GM18858 (cell line): ENCODE measurements at regions not wholly inside any gene's neighbourhood (a gene's known extent, or its start where the extent isn't known, plus 50 kb on each side); places are given as distances from the start of the nearest gene placed in this dataset.
A peak's percentile ranks its signal among the peaks of the same experiment; 100 is the strongest.
"Not testable (repeated sequence)": the region's sequence is repeated elsewhere in the genome, so short reads cannot be mapped to it uniquely, and the experiment has no call there.

Experiments used
- ATAC-seq: cut with Tn5 transposase; IDR thresholded peaks from one replicate; pipeline ENCODE4 v1.9.1; 2021; ENCODE audit not compliant: unreplicated experiment

- no peak for ATAC-seq
Observed at GRCh38 chr2:230593765-230594164, 118.9 kb upstream of the CAB39 start.

- no peak for ATAC-seq
Observed at GRCh38 chr2:230594286-230594840, 118.3 kb upstream of the CAB39 start.

GRCh38 chr2:230599853-230600252, 112.8 kb upstream of the CAB39 start:
- ATAC-seq, result no peak

DNA sequence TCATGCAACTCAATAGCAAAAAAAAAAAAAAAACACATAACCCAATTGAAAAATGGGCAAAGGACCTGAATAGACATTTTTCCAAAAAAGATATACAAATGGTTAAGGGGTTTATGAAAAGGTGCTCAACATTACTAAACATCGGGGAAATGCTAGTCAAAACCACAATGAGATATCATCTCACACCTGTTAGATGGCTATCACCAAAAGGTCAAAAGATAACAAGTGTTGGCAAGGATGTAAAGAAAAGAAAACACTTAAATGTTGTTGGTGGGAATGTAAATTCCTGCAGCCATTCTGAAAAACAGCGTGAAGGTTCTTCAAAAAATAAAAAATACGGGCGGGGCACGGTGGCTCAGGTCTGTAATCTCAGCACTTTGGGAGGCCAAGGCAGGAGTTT, 112.4 kb upstream of the CAB39 start:
- ATAC-seq, result no peak

DNA sequence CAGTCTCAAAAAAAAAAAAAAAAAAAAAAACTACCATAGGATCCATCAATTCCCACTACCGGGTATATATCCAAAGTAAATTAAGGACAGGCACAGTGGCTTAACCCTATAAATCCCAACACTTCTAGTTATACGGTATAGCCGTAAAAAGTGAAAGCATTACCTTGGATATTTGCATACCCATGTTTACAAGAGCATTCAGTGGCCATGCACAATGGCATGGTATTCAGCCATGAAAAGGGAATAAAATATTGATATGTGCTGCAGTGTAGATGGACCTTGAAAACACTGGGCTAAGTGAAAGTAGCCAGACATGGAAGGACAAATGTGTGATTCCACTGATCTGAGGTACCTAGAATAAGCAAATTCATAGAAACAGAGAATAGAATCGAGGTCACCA, 111.8 kb upstream of the CAB39 start:
- ATAC-seq, result no peak

GRCh38 chr2:230601510-230601909, 111.1 kb upstream of the CAB39 start:
- ATAC-seq, result peak; percentile 48

GRCh38 chr2:230602562-230603230, 109.9 kb upstream of the CAB39 start:
- ATAC-seq, result no peak

- ATAC-seq, result not testable (repeated sequence)
Observed at GRCh38 chr2:230603317-230603716, 109.3 kb upstream of the CAB39 start.

GRCh38 chr2:230604158-230604557, 108.5 kb upstream of the CAB39 start:
- not testable (repeated sequence) for ATAC-seq

GRCh38 chr2:230614040-230614439, 98.6 kb upstream of the CAB39 start:
- ATAC-seq, result no peak

DNA sequence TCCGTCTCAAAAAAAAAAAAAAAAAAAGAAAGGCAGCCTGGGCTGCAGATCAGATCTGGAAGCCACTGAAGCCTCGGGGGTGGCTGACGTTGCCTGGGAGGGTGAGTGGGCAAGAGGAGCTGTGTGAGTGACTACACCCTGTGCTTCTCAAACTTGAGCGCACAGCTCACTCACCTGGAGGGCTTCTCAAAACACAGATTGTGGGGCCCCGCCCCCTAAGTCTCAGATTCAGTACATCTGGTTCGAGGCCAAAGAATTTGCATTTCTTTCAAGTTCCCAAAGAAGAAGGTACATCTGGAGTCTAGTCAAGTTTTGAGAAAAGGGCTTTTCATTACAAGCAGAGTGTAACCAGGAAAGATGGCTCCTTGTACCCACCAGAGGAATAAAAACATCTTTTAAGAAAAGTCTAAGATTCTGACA, 97.7 kb upstream of the CAB39 start:
- ATAC-seq, result peak; percentile 83

GRCh38 chr2:230617256-230617706, 95.4 kb upstream of the CAB39 start:
- ATAC-seq, result not testable (repeated sequence)

GRCh38 chr2:230619491-230619890, 93.2 kb upstream of the CAB39 start:
- ATAC-seq, result no peak

DNA sequence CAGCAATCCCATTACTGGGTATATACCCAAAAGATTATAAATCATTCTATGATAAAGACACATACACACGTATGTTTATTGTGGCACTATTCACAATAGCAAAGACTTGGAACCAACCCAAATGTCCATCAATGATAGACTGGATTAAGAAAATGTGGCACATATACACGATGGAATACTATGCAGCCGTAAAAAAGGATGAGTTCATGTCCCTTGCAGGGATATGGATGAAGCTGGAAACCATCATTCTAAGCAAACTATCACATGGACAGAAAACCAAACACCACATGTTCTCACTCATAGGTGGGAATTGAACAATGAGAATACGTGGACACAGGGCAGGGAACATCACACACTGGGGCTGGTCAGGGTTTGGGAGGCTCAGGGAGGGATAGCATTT, 87.4 kb upstream of the CAB39 start:
- not testable (repeated sequence) for ATAC-seq

- not testable (repeated sequence) for ATAC-seq
Observed at GRCh38 chr2:230627091-230627490, 85.6 kb upstream of the CAB39 start.

DNA sequence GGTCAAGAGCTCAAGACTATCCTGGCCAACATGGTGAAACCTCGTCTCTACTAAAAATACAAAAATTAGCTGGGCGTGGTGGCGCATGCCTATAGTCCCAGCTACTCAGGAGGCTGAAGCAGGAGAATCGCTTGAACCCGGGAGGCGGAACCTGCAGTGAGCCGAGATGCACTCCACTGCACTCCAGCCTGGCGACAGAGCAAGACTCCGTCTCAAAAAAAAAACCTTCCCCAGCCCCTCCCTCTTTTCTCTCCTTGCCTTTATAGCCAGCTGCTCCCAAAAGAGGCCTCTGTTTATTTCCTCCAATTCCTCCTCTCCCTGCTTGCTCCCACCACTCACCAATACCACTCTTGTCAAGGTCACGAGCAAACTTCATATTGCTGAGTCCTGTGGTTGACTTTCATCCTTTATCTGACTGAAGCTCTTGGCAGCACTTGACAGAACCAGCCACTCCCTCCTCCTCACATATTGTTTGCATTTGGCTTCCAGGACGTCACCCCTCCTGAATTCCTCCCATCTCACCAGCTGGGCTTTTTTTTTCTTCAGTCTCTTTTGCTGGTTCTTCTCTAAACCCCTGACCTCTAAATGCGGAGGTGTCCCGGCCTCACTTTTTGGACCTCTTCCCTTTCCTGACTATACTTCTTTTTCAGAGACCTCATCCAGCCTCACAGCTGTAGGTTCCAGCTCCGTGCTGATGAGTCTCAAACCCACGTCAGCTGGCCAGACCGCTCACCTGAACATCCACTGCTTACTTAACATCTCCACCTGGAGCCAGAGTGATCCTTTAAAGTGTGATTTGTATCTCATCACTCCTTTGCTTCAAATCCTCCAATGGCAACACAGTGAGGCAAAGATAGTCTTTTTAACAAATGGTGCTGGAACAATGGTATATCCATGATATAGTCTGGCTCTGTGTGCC, 84.6 kb upstream of the CAB39 start:
- no peak for ATAC-seq

DNA sequence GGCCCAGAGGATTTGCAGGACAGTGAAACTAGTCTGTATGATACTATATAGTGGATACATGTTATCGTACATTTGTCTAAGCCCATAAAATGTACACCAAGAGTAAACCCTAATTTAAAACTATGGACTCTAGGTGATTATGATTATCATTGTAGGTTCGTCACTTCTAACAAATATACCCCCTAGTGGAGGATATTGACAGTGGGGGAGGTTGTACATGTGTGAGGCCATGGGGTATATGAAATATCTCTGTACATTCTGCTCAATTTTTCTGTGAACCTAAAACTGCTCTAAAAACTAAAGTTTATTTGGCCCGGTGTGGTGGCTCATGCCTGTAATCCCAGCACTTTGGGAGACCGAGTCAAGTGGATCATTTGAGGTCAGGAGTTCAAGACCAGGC, 81.2 kb upstream of the CAB39 start:
- ATAC-seq, result no peak

DNA sequence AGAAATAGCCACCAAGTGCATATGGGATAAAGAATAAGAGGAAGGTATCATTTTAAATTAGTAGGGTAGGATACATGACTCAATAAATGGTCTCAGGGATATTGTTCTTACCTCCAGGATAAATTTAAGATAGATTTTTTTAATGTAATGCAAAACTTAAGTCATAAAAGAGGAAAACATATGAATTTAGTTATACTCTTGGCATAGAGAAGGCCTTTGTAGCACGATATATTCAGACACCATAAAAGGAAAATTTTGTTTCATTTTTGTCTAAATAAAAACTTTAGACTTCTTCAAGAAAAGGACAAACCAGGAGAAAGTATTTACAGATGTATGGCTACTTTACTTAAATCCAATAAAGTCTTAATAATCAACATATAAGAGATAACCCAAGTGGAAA, 78.5 kb upstream of the CAB39 start:
- ATAC-seq, result no peak

GRCh38 chr2:230634721-230635313, 77.8 kb upstream of the CAB39 start:
- ATAC-seq, result not testable (repeated sequence)

DNA sequence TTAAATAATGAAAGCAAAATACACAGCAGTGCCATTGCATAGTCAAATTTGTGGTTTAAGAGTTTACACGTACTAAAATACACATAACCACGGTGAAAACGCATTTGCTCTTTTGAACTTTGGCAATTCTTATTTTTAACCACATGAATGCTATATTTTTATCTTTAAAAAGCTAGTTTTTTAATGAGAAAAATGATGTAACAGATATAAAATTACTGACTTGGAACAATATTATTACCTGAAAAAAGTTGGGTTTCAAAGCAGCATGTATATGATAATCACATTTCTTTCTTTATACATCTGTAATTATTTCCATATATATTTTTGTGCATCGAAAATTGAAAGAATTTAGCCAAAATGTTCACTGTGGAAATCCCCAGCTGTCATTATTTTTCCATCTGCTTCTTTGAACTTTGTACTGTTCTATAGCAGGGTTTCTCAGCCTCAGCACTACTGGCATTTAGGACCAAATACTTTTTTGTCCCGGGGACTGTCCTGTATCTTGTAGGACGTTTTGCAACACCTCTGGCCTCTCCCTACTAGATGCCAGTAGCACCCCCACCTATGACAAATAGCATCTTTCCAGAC, 75.9 kb upstream of the CAB39 start:
- peak; percentile 55 for ATAC-seq

GRCh38 chr2:230637486-230637885, 75.2 kb upstream of the CAB39 start:
- ATAC-seq, result not testable (repeated sequence)
